Colonic mucosa (tissue), 4 donors: ENCODE measurements at regions not wholly inside any gene's neighbourhood (a gene's known extent, or its start where the extent isn't known, plus 50 kb on each side); places are given as distances from the start of the nearest gene placed in this dataset.

Experiments
- DNase-seq: peaks from one replicate; pipeline ENCODE4 v3.0.0-alpha.2; 2020
- H3K27ac ChIP-seq: fragments of 200-600 bp; one replicate; pipeline ENCODE4 v1.8.0; 2021
- H3K27me3 ChIP-seq: fragments of 200-600 bp; one replicate; pipeline ENCODE4 v1.8.0; 2021
- H3K36me3 ChIP-seq: fragments of 200-600 bp; one replicate; pipeline ENCODE4 v1.8.0; 2021
- H3K4me1 ChIP-seq: fragments of 200-600 bp; one replicate; pipeline ENCODE4 v1.8.0; 2021; ENCODE audit warnings: mild to moderate bottlenecking
- H3K4me3 ChIP-seq: fragments of 200-600 bp; one replicate; pipeline ENCODE4 v1.8.0; 2021
- H3K9ac ChIP-seq, 2 donors: one replicate each; pipeline ENCODE4 v1.7.0; 2013; ENCODE audit warnings: control low read depth in 2 of 2, low read depth in 2 of 2, low read length in 2 of 2
- H3K9me3 ChIP-seq: fragments of 200-600 bp; one replicate; pipeline ENCODE4 v1.8.0; 2021
- CTCF ChIP-seq: fragments of 200-600 bp; IDR thresholded peaks from one replicate; pipeline ENCODE4 v1.8.0; 2022; ENCODE audit warnings: antibody characterized with exemption, mild to moderate bottlenecking
- intact Hi-C: fragments of 100-400 bp; cut with DNase I; formaldehyde crosslinking; loops from one replicate; pipeline ENCODE4 v1.14.1; 2022
- donor health status: healthy.
- donor health status: DM: no; HTN: no; CAD: no.
- donor health status: DM: no; HTN: no; CAD: no.

GRCh38 chr18:66440433-66440832, 163.5 kb downstream of the CDH19 start:
- TF ChIP-seq CTCF = no peak
- Histone ChIP-seq H3K36me3 (no peaks in the 10 kb centered on the region), H3K9ac (no peak overlapping the region), H3K27me3 (no peaks in the 10 kb centered on the region), H3K4me1 (no peaks in the 10 kb centered on the region), H3K9me3 (no peaks in the 10 kb centered on the region), H3K4me3 (no peak overlapping the region), H3K27ac (no peak overlapping the region)
- intact Hi-C loops = no loop called here
- no peak for DNase-seq

- Histone ChIP-seq H3K4me3 (no peak overlapping the region), H3K36me3 (no peaks in the 10 kb centered on the region), H3K9me3 (no peaks in the 10 kb centered on the region), H3K4me1 (no peaks in the 10 kb centered on the region), H3K9ac (no peak overlapping the region), H3K27me3 (no peaks in the 10 kb centered on the region), H3K27ac (no peak overlapping the region)
- intact Hi-C loops = no loop called here
- TF ChIP-seq CTCF = no peak
- no peak for DNase-seq
Measured at GRCh38 chr18:66439670-66440069, 164.2 kb downstream of the CDH19 start.

- H3K4me3 ChIP-seq = no peak overlapping the region
- H3K27me3 ChIP-seq = no peaks in the 10 kb centered on the region
- no peaks in the 10 kb centered on the region for H3K9me3 ChIP-seq
- no peaks in the 10 kb centered on the region for H3K4me1 ChIP-seq
- H3K27ac ChIP-seq = no peak overlapping the region
- H3K9ac ChIP-seq = no peak overlapping the region
- no peak for DNase-seq
- no peak for TF ChIP-seq CTCF
- H3K36me3 ChIP-seq = no peaks in the 10 kb centered on the region
- intact Hi-C loops = no loop called here
Measured at GRCh38 chr18:66438711-66439536, 165.0 kb downstream of the CDH19 start.

- H3K9ac ChIP-seq = no peak overlapping the region
- no peak overlapping the region for H3K4me3 ChIP-seq
- no peaks in the 10 kb centered on the region for H3K4me1 ChIP-seq
- DNase-seq = no peak
- no peak for TF ChIP-seq CTCF
- H3K9me3 ChIP-seq = no peaks in the 10 kb centered on the region
- H3K27me3 ChIP-seq = no peaks in the 10 kb centered on the region
- H3K27ac ChIP-seq = no peak overlapping the region
- no peaks in the 10 kb centered on the region for H3K36me3 ChIP-seq
- intact Hi-C loops = no loop called here
Measured at GRCh38 chr18:66432636-66433035, 171.3 kb downstream of the CDH19 start.

- no peaks in the 10 kb centered on the region for H3K9me3 ChIP-seq
- H3K4me1 ChIP-seq = no peaks in the 10 kb centered on the region
- H3K9ac ChIP-seq = no peak overlapping the region
- H3K27me3 ChIP-seq = no peaks in the 10 kb centered on the region
- no peaks in the 10 kb centered on the region for H3K36me3 ChIP-seq
- no peak for TF ChIP-seq CTCF
- DNase-seq = no peak
- no peak overlapping the region for H3K27ac ChIP-seq
- no peak overlapping the region for H3K4me3 ChIP-seq
- intact Hi-C loops = no loop called here
Measured at GRCh38 chr18:66428795-66429194, 175.1 kb downstream of the CDH19 start.
